ENCODE measurements at regions not wholly inside any gene's neighbourhood (a gene's known extent, or its start where the extent isn't known, plus 50 kb on each side); places are given as distances from the start of the nearest gene placed in this dataset.

DNA sequence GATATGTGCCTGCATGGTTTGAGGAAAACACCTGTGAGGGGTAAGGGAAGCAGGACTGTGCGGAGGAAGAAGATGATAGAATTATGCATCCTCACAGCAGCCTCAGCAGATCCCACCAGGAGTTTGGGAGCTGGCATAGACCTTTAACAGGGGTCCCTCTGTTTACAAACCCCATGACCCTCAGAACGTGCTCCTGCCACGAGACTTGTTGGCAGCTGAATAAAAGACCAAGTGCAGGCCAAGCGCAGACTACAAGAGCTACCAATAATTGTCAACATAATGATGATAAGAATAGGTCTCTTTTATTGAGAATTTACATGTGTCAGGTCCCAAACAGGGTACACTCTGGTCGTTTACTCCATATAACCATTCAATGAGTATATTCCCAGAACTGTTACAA is 236.0 kb downstream of the MED10 start:
- TF ChIP-seq POLR2A (IDR thresholded peaks at IDR 0.05; ENCODE audit: low read depth, low read length) (no peak), POLR2AphosphoS5 (IDR thresholded peaks at IDR 0.05; ENCODE audit: low read depth, low read length) (no peak)

Data from GM12892 (cell line).